ENCODE measurements at regions not wholly inside any gene's neighbourhood (a gene's known extent, or its start where the extent isn't known, plus 50 kb on each side); places are given as distances from the start of the nearest gene placed in this dataset.

DNA sequence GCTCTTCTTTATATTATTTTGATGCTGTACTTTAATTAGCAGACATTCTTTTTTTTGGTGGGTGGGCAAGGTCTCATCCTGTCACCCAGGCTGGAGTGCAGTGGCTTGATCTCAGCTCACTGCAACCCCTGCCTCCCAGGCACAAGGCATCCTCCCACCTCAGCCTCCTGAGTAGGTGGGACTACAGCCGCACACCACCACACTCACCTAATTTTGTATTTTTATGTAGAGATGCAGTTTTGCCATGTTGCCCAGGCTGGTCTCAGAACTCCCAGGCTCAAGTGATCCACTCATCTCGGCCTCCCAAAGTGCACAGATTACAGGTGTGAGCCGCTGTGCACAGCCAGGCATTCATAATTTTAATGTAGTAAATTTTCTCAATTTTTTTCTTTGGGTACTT, 608.1 kb downstream of the ZNF385D start:
- TF ChIP-seq, protein P1, sequence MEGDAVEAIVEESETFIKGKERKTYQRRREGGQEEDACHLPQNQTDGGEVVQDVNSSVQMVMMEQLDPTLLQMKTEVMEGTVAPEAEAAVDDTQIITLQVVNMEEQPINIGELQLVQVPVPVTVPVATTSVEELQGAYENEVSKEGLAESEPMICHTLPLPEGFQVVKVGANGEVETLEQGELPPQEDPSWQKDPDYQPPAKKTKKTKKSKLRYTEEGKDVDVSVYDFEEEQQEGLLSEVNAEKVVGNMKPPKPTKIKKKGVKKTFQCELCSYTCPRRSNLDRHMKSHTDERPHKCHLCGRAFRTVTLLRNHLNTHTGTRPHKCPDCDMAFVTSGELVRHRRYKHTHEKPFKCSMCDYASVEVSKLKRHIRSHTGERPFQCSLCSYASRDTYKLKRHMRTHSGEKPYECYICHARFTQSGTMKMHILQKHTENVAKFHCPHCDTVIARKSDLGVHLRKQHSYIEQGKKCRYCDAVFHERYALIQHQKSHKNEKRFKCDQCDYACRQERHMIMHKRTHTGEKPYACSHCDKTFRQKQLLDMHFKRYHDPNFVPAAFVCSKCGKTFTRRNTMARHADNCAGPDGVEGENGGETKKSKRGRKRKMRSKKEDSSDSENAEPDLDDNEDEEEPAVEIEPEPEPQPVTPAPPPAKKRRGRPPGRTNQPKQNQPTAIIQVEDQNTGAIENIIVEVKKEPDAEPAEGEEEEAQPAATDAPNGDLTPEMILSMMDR (IDR thresholded peaks at IDR 0.05; ENCODE audit: low read depth, low read length): no peak
- H3K27me3 ChIP-seq: no peaks in the 10 kb centered on the region
- no peaks in the 10 kb centered on the region for H3K36me3 ChIP-seq
- no peak for DNase-seq
- no peaks in the 10 kb centered on the region for H3K4me1 ChIP-seq
- H3K4me3 ChIP-seq (ENCODE audit: low read depth, low read length): no peak overlapping the region
- H3K9me3 ChIP-seq: no peaks in the 10 kb centered on the region

DNA sequence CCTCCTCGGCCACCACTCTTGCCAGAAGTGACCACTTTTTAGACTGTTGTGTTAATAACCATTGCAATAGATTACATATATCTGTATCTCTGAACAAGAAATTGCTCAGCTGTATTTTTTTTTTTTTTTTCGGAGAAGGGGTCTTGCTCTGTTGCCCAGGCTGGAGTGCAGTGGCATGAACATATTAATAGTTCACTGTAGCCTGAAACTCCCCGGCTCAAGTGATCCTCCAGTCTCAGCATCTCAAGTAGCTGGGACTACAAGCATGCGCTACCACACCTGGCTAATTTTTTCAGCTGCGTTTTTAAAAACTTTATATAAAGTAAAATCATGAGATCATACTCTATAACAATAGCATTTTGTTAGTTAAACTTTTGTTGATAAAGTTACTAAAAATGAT, 609.0 kb downstream of the ZNF385D start:
- TF ChIP-seq, protein P1 (IDR thresholded peaks at IDR 0.05; ENCODE audit: low read depth, low read length): no peak
- Histone ChIP-seq H3K4me1 (no peaks in the 10 kb centered on the region), H3K9me3 (no peaks in the 10 kb centered on the region), H3K27me3 (no peaks in the 10 kb centered on the region), H3K4me3 (ENCODE audit: low read depth, low read length) (no peak overlapping the region), H3K36me3 (no peaks in the 10 kb centered on the region)
- no peak for DNase-seq

DNA sequence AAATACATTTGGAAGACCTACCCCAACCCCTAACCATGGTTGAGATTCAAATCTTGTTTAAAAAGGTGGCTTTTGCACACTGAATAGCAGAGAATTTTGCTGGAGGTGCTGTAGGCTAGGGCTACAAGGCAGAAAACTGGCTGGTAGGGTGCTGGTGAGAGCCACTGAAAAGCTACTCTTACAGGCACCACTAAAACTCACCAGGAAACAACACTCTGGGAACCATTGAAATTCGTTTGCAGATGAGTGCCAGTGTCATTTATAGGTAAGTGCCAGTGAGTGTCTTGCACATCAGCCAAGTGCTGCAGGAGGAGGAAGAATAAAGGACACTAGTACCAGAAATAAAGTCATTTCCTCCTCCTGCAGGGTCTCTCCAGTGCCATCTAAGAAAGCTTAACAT, 610.2 kb downstream of the ZNF385D start:
- Histone ChIP-seq H3K4me1 (no peaks in the 10 kb centered on the region), H3K27me3 (no peaks in the 10 kb centered on the region), H3K36me3 (no peaks in the 10 kb centered on the region), H3K9me3 (no peaks in the 10 kb centered on the region), H3K4me3 (ENCODE audit: low read depth, low read length) (no peak overlapping the region)
- TF ChIP-seq, protein P1 (IDR thresholded peaks at IDR 0.05; ENCODE audit: low read depth, low read length): no peak
- DNase-seq: no peak

DNA sequence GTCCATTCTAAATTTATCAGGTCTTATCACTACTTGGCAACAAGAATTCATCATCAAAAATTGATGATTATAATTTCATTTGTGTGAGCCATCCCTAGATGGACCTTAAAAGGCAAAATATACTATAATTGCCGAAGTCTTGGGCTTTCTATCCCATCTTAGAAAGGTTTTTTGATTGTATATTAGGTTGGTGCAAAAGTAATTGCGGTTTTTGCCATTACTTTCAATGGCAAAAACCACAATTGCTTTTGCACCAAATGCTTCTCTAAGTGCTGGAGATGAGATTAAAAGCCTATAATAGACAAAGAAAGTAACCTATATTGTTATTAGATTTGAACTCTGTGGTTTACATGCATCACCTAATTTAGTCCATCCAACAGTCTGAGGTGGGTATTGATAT, 612.9 kb downstream of the ZNF385D start:
- H3K4me1 ChIP-seq: no peaks in the 10 kb centered on the region
- H3K36me3 ChIP-seq: no peaks in the 10 kb centered on the region
- no peak overlapping the region for H3K4me3 ChIP-seq (ENCODE audit: low read depth, low read length)
- H3K9me3 ChIP-seq: no peaks in the 10 kb centered on the region
- DNase-seq: no peak
- H3K27me3 ChIP-seq: no peaks in the 10 kb centered on the region
- TF ChIP-seq, protein P1 (IDR thresholded peaks at IDR 0.05; ENCODE audit: low read depth, low read length): no peak

DNA sequence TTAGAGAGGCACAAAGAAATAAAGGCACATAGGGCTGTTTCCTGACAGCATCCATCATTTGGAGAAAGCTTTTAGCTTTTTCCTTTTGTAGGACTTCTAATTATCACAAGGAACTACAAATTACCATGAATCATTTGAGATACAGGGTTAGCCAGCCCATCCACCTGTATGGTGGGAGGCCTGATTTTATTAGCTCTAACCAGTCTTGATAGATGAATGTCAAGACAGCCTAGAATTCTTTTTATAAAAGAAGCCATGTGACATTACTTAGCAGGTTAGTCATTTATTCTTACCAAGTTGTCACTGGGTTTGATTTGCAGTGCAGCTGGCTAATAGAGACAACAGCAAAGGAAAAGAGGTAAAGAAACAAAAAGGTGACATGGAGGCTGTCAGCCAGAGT, 618.1 kb downstream of the ZNF385D start:
- H3K27me3 ChIP-seq: no peaks in the 10 kb centered on the region
- no peaks in the 10 kb centered on the region for H3K4me1 ChIP-seq
- H3K4me3 ChIP-seq (ENCODE audit: low read depth, low read length): no peak overlapping the region
- no peaks in the 10 kb centered on the region for H3K9me3 ChIP-seq
- no peaks in the 10 kb centered on the region for H3K36me3 ChIP-seq
- DNase-seq: no peak
- TF ChIP-seq, protein P1 (IDR thresholded peaks at IDR 0.05; ENCODE audit: low read depth, low read length): no peak

DNA sequence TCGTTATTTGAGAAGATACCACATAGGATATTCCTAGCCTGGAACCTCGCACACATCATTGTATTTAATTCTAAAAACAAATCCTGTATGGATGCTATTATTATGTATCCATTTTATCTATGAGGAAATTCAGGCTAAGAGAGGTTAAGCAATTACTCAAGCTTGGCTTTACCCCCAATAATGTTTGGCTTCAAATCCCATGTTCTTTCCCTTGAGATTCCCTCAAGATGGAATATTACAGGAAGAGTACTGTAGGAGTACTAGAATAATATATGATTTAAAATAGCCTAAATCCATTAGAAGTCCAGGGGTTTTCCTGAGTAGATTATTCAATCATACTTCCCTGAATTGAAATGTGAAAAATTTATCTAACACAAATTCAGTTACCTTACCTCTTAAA, 630.2 kb downstream of the ZNF385D start:
- Histone ChIP-seq H3K4me1 (no peaks in the 10 kb centered on the region), H3K9me3 (no peaks in the 10 kb centered on the region), H3K27me3 (no peaks in the 10 kb centered on the region), H3K4me3 (ENCODE audit: low read depth, low read length) (no peak overlapping the region), H3K36me3 (no peaks in the 10 kb centered on the region)
- TF ChIP-seq, protein P1 (IDR thresholded peaks at IDR 0.05; ENCODE audit: low read depth, low read length): no peak
- no peak for DNase-seq

Data from BE2C (cell line).